Endodermal cell (in vitro differentiated cells): ENCODE measurements at regions not wholly inside any gene's neighbourhood (a gene's known extent, or its start where the extent isn't known, plus 50 kb on each side); places are given as distances from the start of the nearest gene placed in this dataset.

ENCODE experiments used
- DNase-seq: peaks from one replicate; pipeline ENCODE4 v3.0.0-alpha.2; 2017
- H3K27ac ChIP-seq: 2 replicates; pipeline ENCODE4 v1.5.1; 2013; ENCODE audit warnings: mild to moderate bottlenecking, low read depth, low read length, moderate library complexity
- H3K27me3 ChIP-seq: 2 replicates; pipeline ENCODE4 v1.6.1; 2013; ENCODE audit warnings: mild to moderate bottlenecking, low read length, moderate library complexity; ENCODE audit not compliant: insufficient read depth, control insufficient read depth, poor library complexity, severe bottlenecking
- H3K36me3 ChIP-seq: 2 replicates; pipeline ENCODE4 v1.7.0; 2013; ENCODE audit warnings: mild to moderate bottlenecking, low read length, moderate library complexity; ENCODE audit not compliant: control insufficient read depth, insufficient read depth
- H3K4me1 ChIP-seq: one replicate; pipeline ENCODE4 v1.7.0; 2013; ENCODE audit warnings: low read length; ENCODE audit not compliant: control insufficient read depth, insufficient read depth
- H3K4me3 ChIP-seq: 2 replicates; pipeline ENCODE4 v1.5.1; 2013; ENCODE audit warnings: mild to moderate bottlenecking, low read length, moderate library complexity
- H3K9ac ChIP-seq: 2 replicates; pipeline ENCODE4 v1.6.1; 2013; ENCODE audit warnings: mild to moderate bottlenecking, low read length, moderate library complexity; ENCODE audit not compliant: poor library complexity, severe bottlenecking; ENCODE audit errors: extremely low read depth
- H3K9me3 ChIP-seq: 2 replicates; pipeline ENCODE4 v1.6.1; 2013; ENCODE audit warnings: mild to moderate bottlenecking, low read length, moderate library complexity; ENCODE audit not compliant: control insufficient read depth
- H3K27ac Mint-ChIP-seq: 2 replicates; pipeline ENCODE4 v1.8.0; 2020; ENCODE audit warnings: mixed read lengths
- H3K27me3 Mint-ChIP-seq: 2 replicates; pipeline ENCODE4 v1.8.0; 2021; ENCODE audit warnings: mild to moderate bottlenecking, mixed read lengths; ENCODE audit not compliant: insufficient read depth
- H3K36me3 Mint-ChIP-seq: 2 replicates; pipeline ENCODE4 v1.8.0; 2020; ENCODE audit warnings: low read depth, mixed read lengths
- H3K4me1 Mint-ChIP-seq: 2 replicates; pipeline ENCODE4 v1.8.0; 2020; ENCODE audit warnings: mixed read lengths
- H3K4me3 Mint-ChIP-seq: 2 replicates; pipeline ENCODE4 v1.8.0; 2020; ENCODE audit warnings: mild to moderate bottlenecking, moderate library complexity, mixed read lengths
- H3K9me3 Mint-ChIP-seq: 2 replicates; pipeline ENCODE4 v1.8.0; 2020; ENCODE audit warnings: mild to moderate bottlenecking, mixed read lengths
- CTCF ChIP-seq: fragments of 200-600 bp; sonication (generic); conservative IDR thresholded peaks from 2 replicates; pipeline ENCODE4 v1.5.0; 2021; ENCODE audit warnings: antibody characterized with exemption, mild to moderate bottlenecking
- WGBS, 2 experiments: methylation state at CpG; one replicate each; pipeline versions ENCODE4 v1.1.5 to v1.1.7; 2013; ENCODE audit warnings: missing lambda C conversion rate in 2 of 2, mixed read lengths in 1 of 2; ENCODE audit not compliant: insufficient coverage in 1 of 2, insufficient read length in 1 of 2; 5-methylcytosine and 5-hydroxymethylcytosine counted together

GRCh38 chr3:150145659-150146058 is 175.0 kb upstream of the PFN2 start:
- H3K36me3 Mint-ChIP-seq = no peaks in the 10 kb centered on the region
- Histone ChIP-seq H3K36me3 (no peaks in the 10 kb centered on the region), H3K4me3 (no peak overlapping the region), H3K9me3 (no peaks in the 10 kb centered on the region), H3K27me3 (no peaks in the 10 kb centered on the region), H3K4me1 (peaks cover 15% of the 10 kb centered on the region), H3K9ac (no peak overlapping the region), H3K27ac (no peak overlapping the region)
- H3K9me3 Mint-ChIP-seq = no peaks in the 10 kb centered on the region
- H3K4me1 Mint-ChIP-seq = peaks cover 26% of the 10 kb centered on the region
- no peak for DNase-seq
- H3K27ac Mint-ChIP-seq = no peak overlapping the region
- TF ChIP-seq CTCF = no peak
- no peaks in the 10 kb centered on the region for H3K27me3 Mint-ChIP-seq
- H3K4me3 Mint-ChIP-seq = no peak overlapping the region
- WGBS, 2 experiments = 62 to 93% methylated on average over 3 of the region's 3 CpGs

- no peaks in the 10 kb centered on the region for H3K36me3 Mint-ChIP-seq
- no peak for TF ChIP-seq CTCF
- no peak overlapping the region for H3K4me3 Mint-ChIP-seq
- H3K9ac ChIP-seq = no peak overlapping the region
- 96 to 100% methylated on average over 4 to 6 of the region's 6 CpGs for WGBS, 2 experiments
- no peak overlapping the region for H3K4me3 ChIP-seq
- H3K9me3 ChIP-seq = no peaks in the 10 kb centered on the region
- peaks cover 26% of the 10 kb centered on the region for H3K4me1 Mint-ChIP-seq
- H3K9me3 Mint-ChIP-seq = no peaks in the 10 kb centered on the region
- H3K36me3 ChIP-seq = no peaks in the 10 kb centered on the region
- H3K27me3 ChIP-seq = no peaks in the 10 kb centered on the region
- peaks cover 15% of the 10 kb centered on the region for H3K4me1 ChIP-seq
- no peak overlapping the region for H3K27ac Mint-ChIP-seq
- no peak for DNase-seq
- no peak overlapping the region for H3K27ac ChIP-seq
- H3K27me3 Mint-ChIP-seq = no peaks in the 10 kb centered on the region
These were observed 173.6 kb upstream of the PFN2 start for GRCh38 chr3:150144191-150144708.

- Mint-ChIP-seq H3K4me1 (peaks cover 25% of the 10 kb centered on the region), H3K36me3 (no peaks in the 10 kb centered on the region), H3K27ac (no peak overlapping the region), H3K4me3 (no peak overlapping the region), H3K9me3 (no peaks in the 10 kb centered on the region), H3K27me3 (no peaks in the 10 kb centered on the region)
- Histone ChIP-seq H3K4me3 (no peak overlapping the region), H3K27ac (no peak overlapping the region), H3K9me3 (no peaks in the 10 kb centered on the region), H3K27me3 (no peaks in the 10 kb centered on the region), H3K36me3 (no peaks in the 10 kb centered on the region), H3K9ac (no peak overlapping the region), H3K4me1 (peaks cover 15% of the 10 kb centered on the region)
- DNase-seq = no peak
- TF ChIP-seq CTCF = no peak
These were observed 172.2 kb upstream of the PFN2 start for GRCh38 chr3:150142936-150143335.
